ENCODE measurements at regions not wholly inside any gene's neighbourhood (a gene's known extent, or its start where the extent isn't known, plus 50 kb on each side); places are given as distances from the start of the nearest gene placed in this dataset.

GRCh38 chr5:157924490-157924889 is 65.5 kb upstream of the CLINT1 start:
- TF ChIP-seq, protein P1, sequence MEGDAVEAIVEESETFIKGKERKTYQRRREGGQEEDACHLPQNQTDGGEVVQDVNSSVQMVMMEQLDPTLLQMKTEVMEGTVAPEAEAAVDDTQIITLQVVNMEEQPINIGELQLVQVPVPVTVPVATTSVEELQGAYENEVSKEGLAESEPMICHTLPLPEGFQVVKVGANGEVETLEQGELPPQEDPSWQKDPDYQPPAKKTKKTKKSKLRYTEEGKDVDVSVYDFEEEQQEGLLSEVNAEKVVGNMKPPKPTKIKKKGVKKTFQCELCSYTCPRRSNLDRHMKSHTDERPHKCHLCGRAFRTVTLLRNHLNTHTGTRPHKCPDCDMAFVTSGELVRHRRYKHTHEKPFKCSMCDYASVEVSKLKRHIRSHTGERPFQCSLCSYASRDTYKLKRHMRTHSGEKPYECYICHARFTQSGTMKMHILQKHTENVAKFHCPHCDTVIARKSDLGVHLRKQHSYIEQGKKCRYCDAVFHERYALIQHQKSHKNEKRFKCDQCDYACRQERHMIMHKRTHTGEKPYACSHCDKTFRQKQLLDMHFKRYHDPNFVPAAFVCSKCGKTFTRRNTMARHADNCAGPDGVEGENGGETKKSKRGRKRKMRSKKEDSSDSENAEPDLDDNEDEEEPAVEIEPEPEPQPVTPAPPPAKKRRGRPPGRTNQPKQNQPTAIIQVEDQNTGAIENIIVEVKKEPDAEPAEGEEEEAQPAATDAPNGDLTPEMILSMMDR (IDR thresholded peaks at IDR 0.05; ENCODE audit: insufficient read depth, low read depth, low read length), result no peak
- no peak overlapping the region for H3K4me3 ChIP-seq (ENCODE audit: low read depth, low read length)
- no peak for DNase-seq (ENCODE audit: low read depth)

DNA sequence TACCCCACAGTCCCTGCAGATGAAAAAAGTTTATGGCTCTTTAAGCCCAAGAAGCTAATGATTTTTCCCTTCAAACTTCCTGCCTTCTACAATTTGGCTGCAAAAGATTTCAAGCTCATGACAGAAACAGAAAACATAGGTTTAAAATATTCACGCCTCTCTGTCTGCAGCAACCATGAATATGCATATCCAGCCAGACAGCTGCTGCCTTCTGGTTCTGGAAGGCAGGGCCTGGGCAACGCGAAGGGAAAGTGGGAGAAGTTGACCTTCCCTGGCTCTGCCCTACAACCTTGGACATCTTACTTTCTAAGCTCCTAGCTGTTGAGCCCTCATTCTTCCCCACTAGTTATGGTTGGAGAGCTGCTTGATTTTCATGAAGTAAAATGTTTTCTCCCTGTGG is 64.8 kb upstream of the CLINT1 start:
- no peak for DNase-seq (ENCODE audit: low read depth)
- H3K4me3 ChIP-seq (ENCODE audit: low read depth, low read length), result no peak overlapping the region
- TF ChIP-seq, protein P1 (IDR thresholded peaks at IDR 0.05; ENCODE audit: insufficient read depth, low read depth, low read length), result no peak

GRCh38 chr5:157922026-157922425 is 63.1 kb upstream of the CLINT1 start:
- TF ChIP-seq, protein P1 (IDR thresholded peaks at IDR 0.05; ENCODE audit: insufficient read depth, low read depth, low read length), result no peak
- H3K4me3 ChIP-seq (ENCODE audit: low read depth, low read length), result no peak overlapping the region
- no peak for DNase-seq (ENCODE audit: low read depth)

GRCh38 chr5:157920828-157921170 is 61.9 kb upstream of the CLINT1 start:
- no peak for DNase-seq (ENCODE audit: low read depth)
- no peak overlapping the region for H3K4me3 ChIP-seq (ENCODE audit: low read depth, low read length)
- TF ChIP-seq, protein P1 (IDR thresholded peaks at IDR 0.05; ENCODE audit: insufficient read depth, low read depth, low read length), result no peak

DNA sequence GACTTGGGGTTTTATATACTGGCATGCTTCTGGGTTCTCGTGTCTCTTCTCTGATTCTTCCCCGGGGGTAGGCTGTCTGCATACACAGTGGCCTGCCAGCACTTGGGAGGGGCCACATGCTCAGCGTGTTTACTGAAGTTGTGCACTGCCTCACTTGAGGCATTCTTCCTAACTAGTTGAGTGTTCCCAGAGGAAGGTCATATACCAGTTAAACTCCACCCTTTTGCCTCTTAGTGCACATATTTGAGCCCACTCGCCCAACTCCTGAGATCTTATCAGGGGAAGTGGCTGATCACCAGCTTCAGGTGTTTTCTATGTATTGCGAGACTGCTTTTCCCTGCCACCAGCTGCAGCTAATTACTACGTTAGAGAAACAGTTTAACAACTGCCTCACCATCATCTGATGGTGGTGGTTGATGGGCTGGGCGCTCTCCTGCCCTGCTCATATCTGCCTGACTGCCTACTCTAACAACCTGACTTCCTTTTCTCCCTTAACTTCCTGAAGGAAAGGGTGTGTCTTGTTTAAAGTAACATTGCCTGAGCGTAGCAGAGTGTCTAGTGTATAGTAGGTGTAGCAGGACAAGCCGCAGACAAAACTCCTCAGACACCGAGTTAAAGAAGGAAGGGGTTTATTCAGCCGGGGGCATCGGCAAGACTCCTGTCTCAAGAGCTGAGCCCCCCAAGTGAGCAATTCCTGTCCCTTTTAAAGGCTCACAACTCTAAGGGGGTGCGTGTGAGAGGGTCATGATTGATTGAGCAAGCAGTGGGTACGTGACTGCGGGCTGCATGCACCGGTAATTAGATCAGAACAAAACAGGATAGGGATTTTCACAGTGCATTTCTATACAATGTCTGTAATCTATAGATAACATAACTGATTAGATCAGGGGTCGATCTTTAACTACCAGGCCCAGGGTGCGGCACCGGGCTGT is 60.1 kb upstream of the CLINT1 start:
- TF ChIP-seq, protein P1 (IDR thresholded peaks at IDR 0.05; ENCODE audit: insufficient read depth, low read depth, low read length), result no peak
- no peak for DNase-seq (ENCODE audit: low read depth)

DNA sequence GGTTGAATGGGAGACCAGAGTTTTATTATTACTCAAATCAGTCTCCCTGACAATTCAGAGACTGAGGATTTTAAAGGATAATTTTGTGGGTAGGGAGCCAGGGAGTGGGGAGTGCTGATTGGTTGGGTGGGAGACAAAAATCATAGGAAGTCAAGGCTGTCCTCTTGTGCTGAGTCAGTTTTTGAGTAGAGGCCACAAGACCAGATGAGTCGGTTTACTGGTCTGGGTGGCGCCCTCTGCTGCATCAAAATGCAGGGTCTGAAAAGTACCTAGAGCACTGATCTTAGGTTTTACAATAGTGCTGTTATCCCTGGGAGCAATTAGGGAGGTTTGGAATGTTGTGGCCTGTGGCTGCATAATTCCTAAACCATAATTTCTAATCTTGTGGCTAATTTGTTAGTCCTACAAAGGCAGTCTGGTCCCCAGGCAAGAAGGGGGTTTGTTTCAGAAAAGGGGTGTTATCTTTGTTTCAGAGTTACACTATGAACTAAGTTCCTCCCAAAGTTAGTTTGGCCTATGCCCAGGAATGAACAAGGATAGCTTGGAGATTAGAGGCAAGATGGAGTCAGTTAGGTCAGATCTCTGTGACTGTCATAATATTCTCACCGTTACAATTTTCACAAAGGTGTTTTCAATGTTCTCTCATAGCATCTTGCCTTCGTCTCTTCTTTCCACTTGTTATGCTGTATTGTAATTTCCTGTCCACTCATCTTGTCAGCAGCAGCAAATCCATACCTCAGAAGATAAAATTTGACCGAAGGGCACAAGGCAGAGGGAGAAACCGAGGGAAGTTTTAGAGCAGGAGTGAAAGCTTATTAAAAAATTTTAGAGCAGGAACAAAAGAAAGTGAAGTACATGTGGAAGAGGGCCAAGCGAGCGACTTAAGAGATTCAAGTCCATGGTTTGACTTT is 59.2 kb upstream of the CLINT1 start:
- peak; percentile 79 for DNase-seq (ENCODE audit: low read depth)
- no peak overlapping the region for H3K4me3 ChIP-seq (ENCODE audit: low read depth, low read length)
- TF ChIP-seq, protein P1 (IDR thresholded peaks at IDR 0.05; ENCODE audit: insufficient read depth, low read depth, low read length), result peak; percentile 59

More for the DNA sequence above, 60.1 kb upstream of the CLINT1 start:
- no peak overlapping the region for H3K4me3 ChIP-seq (ENCODE audit: low read depth, low read length)
